ENCODE measurements at regions not wholly inside any gene's neighbourhood (a gene's known extent, or its start where the extent isn't known, plus 50 kb on each side); places are given as distances from the start of the nearest gene placed in this dataset.

- ATAC-seq (no peak), DNase-seq (no peak)
- no peaks in the 10 kb centered on the region for H3K9me3 ChIP-seq
- no peak overlapping the region for H3K27ac ChIP-seq
- H3K36me3 ChIP-seq = no peaks in the 10 kb centered on the region
- H3K4me3 ChIP-seq = no peak overlapping the region
- intact Hi-C loops (cut with DNase I) = no loop called here
- H3K27me3 ChIP-seq = no peaks in the 10 kb centered on the region
- no peak for TF ChIP-seq CTCF (IDR thresholded peaks at IDR 0.05)
- H3K4me1 ChIP-seq = no peaks in the 10 kb centered on the region
These were observed 354.4 kb upstream of the FLRT2 start for GRCh38 chr14:85175556-85175955.

- H3K4me1 ChIP-seq = no peaks in the 10 kb centered on the region
- no peak for DNase-seq
- intact Hi-C loops (cut with DNase I) = no loop called here
These were observed 351.1 kb upstream of the FLRT2 start for GRCh38 chr14:85178864-85179263.

GRCh38 chr14:85180876-85181275, 349.1 kb upstream of the FLRT2 start:
- intact Hi-C loops (cut with DNase I) = no loop called here
- no peak for DNase-seq
- Histone ChIP-seq H3K27me3 (no peaks in the 10 kb centered on the region), H3K4me1 (no peaks in the 10 kb centered on the region), H3K9me3 (no peaks in the 10 kb centered on the region), H3K36me3 (no peaks in the 10 kb centered on the region), H3K27ac (no peak overlapping the region), H3K4me3 (no peak overlapping the region)
- ATAC-seq = no peak
- TF ChIP-seq CTCF (IDR thresholded peaks at IDR 0.05) = no peak

More at GRCh38 chr14:85178864-85179263, 351.1 kb upstream of the FLRT2 start:
- H3K4me3 ChIP-seq = no peak overlapping the region
- no peaks in the 10 kb centered on the region for H3K27me3 ChIP-seq
- no peak for TF ChIP-seq CTCF (IDR thresholded peaks at IDR 0.05)
- H3K9me3 ChIP-seq = no peaks in the 10 kb centered on the region
- ATAC-seq = no peak
- no peaks in the 10 kb centered on the region for H3K36me3 ChIP-seq
- H3K27ac ChIP-seq = no peak overlapping the region

- no peaks in the 10 kb centered on the region for H3K4me1 ChIP-seq
- no peak for ATAC-seq
- no peak overlapping the region for H3K27ac ChIP-seq
- no peaks in the 10 kb centered on the region for H3K9me3 ChIP-seq
- no peak for TF ChIP-seq CTCF (IDR thresholded peaks at IDR 0.05)
- H3K4me3 ChIP-seq = no peak overlapping the region
- DNase-seq = no peak
- H3K27me3 ChIP-seq = no peaks in the 10 kb centered on the region
- no peaks in the 10 kb centered on the region for H3K36me3 ChIP-seq
- intact Hi-C loops (cut with DNase I) = no loop called here
These were observed 347.7 kb upstream of the FLRT2 start for GRCh38 chr14:85182282-85182681.

- no peak for TF ChIP-seq CTCF (IDR thresholded peaks at IDR 0.05)
- Histone ChIP-seq H3K27ac (no peak overlapping the region), H3K4me1 (no peaks in the 10 kb centered on the region), H3K9me3 (no peaks in the 10 kb centered on the region), H3K27me3 (no peaks in the 10 kb centered on the region), H3K36me3 (no peaks in the 10 kb centered on the region), H3K4me3 (no peak overlapping the region)
- ATAC-seq = no peak
- no peak for DNase-seq
- intact Hi-C loops (cut with DNase I) = no loop called here
These were observed 343.9 kb upstream of the FLRT2 start for GRCh38 chr14:85186082-85186481.

- no peak for DNase-seq
- ATAC-seq = no peak
- Histone ChIP-seq H3K27me3 (no peaks in the 10 kb centered on the region), H3K4me1 (no peaks in the 10 kb centered on the region), H3K36me3 (no peaks in the 10 kb centered on the region), H3K9me3 (no peaks in the 10 kb centered on the region), H3K4me3 (no peak overlapping the region), H3K27ac (no peak overlapping the region)
- intact Hi-C loops (cut with DNase I) = no loop called here
- no peak for TF ChIP-seq CTCF (IDR thresholded peaks at IDR 0.05)
These were observed 342.4 kb upstream of the FLRT2 start for GRCh38 chr14:85187521-85187920.
